ENCODE measurements at regions not wholly inside any gene's neighbourhood (a gene's known extent, or its start where the extent isn't known, plus 50 kb on each side); places are given as distances from the start of the nearest gene placed in this dataset.

DNA sequence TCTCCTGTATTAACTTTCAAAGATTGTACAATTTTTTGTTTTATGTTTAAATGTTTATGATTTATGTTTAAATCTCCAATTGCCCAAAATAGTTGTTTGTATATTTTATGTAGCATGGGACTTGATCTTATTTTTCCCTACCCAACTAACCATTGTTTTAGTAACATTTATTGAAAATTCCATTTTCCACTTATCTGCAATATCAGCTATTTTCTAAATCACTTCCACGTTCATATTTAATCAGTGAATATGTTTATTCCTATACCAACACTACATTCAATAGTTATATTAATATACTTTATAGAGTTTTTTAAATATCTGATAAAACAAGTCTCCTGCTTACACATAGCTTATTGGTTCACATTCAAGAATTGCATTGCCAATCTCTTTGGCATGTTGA, 532.2 kb downstream of the CHSY3 start:
- DNase-seq (ENCODE audit: low read depth, low spot score), result no peak
- ChIA-PET CTCF (no interaction called here), RAD21 (ENCODE audit: unreplicated experiment) (no interaction called here), POLR2A (no interaction called here), SMC1A (ENCODE audit: uncharacterized antibody, unreplicated experiment) (no interaction called here)
- no peak overlapping the region for H2AFZ ChIP-seq (ENCODE audit: control insufficient read depth, low read depth, low read length)
- no peaks in the 10 kb centered on the region for H4K20me1 ChIP-seq (ENCODE audit: control insufficient read depth, insufficient read depth)
- H3K9ac ChIP-seq (ENCODE audit: control insufficient read depth, insufficient read depth, low read length), result no peak overlapping the region
- FAIRE-seq, result no peak
- H3K4me3 ChIP-seq, result no peak overlapping the region
- intact Hi-C loops (cut with micrococcal nuclease; ENCODE audit: unreplicated experiment) (no loop called here), in situ Hi-C loops (cut with MboI) (no loop called here)
- no peak overlapping the region for H3K4me2 ChIP-seq (ENCODE audit: control insufficient read depth, insufficient read depth)
- no peaks in the 10 kb centered on the region for H3K9me3 ChIP-seq (replicated peaks; ENCODE audit: control insufficient read depth, insufficient read depth, low read length)
- TF ChIP-seq SRF (IDR thresholded peaks at IDR 0.05; ENCODE audit: low read depth in 2 of 2, low read length in 2 of 2) (no peak), E2F8 (IDR thresholded peaks at IDR 0.05; ENCODE audit: low read depth, partially characterized antibody) (no peak), YBX1 (IDR thresholded peaks at IDR 0.05) (no peak)
- TF ChIP-seq, protein P1, sequence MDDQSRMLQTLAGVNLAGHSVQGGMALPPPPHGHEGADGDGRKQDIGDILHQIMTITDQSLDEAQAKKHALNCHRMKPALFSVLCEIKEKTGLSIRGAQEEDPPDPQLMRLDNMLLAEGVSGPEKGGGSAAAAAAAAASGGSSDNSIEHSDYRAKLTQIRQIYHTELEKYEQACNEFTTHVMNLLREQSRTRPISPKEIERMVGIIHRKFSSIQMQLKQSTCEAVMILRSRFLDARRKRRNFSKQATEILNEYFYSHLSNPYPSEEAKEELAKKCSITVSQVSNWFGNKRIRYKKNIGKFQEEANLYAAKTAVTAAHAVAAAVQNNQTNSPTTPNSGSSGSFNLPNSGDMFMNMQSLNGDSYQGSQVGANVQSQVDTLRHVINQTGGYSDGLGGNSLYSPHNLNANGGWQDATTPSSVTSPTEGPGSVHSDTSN (IDR thresholded peaks at IDR 0.05; ENCODE audit: insufficient replicate concordance, low read depth, low read length), result no peak
- 0% methylated on average over 1 of the region's 1 CpG for WGBS (ENCODE audit: insufficient coverage, insufficient replicate concordance, low lambda C conversion rate, missing lambda C conversion rate)
- H3K4me1 ChIP-seq (ENCODE audit: control insufficient read depth, insufficient read depth, low read length), result no peaks in the 10 kb centered on the region
- H3K36me3 ChIP-seq (ENCODE audit: control insufficient read depth in 2 of 2, insufficient read depth in 2 of 2, low read length in 1 of 2), result no peaks in the 10 kb centered on the region
- no peaks in the 10 kb centered on the region for H3K79me2 ChIP-seq (ENCODE audit: control insufficient read depth, insufficient read depth, low read length)
- H3K27ac ChIP-seq (ENCODE audit: control insufficient read depth, insufficient read depth), result no peak overlapping the region
- no TSS peak for BruUV-seq (replicated peaks)
- no peak for ATAC-seq
- no peaks in the 10 kb centered on the region for H3K27me3 ChIP-seq (replicated peaks in 1 of 2; ENCODE audit: control insufficient read depth in 2 of 2, insufficient read depth in 2 of 2, low read length in 1 of 2)
